ENCODE measurements at regions not wholly inside any gene's neighbourhood (a gene's known extent, or its start where the extent isn't known, plus 50 kb on each side); places are given as distances from the start of the nearest gene placed in this dataset.

- ChIA-PET POLR2A (interaction anchor here (0.6 to 1.3 kb wide), 2 partner anchors 9 to 13 kb away, joined by 3 read pairs; no protein-coding TSS in a partner anchor), CTCF (ENCODE audit: unreplicated experiment) (no interaction called here)
- no peaks in the 10 kb centered on the region for H3K9me3 ChIP-seq (ENCODE audit: low read length)
- no peaks in the 10 kb centered on the region for H3K9me2 ChIP-seq (ENCODE audit: insufficient read depth, low read length)
- no peaks in the 10 kb centered on the region for H4K20me1 ChIP-seq (ENCODE audit: insufficient read depth, low read length)
- no peaks in the 10 kb centered on the region for H3K79me2 ChIP-seq (ENCODE audit: insufficient read depth, low read depth, low read length)
- no peak overlapping the region for H3K27ac ChIP-seq (ENCODE audit: low read depth, low read length, poor library complexity, severe bottlenecking)
- no peaks in the 10 kb centered on the region for H3K4me1 ChIP-seq (ENCODE audit: insufficient read depth, low read length, poor library complexity, severe bottlenecking)
- no peak overlapping the region for H2AFZ ChIP-seq (ENCODE audit: low read length)
- intact Hi-C loops (cut with micrococcal nuclease; ENCODE audit: unreplicated experiment), result no loop called here
- BruUV-seq (replicated peaks), result no TSS peak
- H3K4me3 ChIP-seq (ENCODE audit: low read depth, low read length, poor library complexity, severe bottlenecking), result no peak overlapping the region
- no peak overlapping the region for H3K4me2 ChIP-seq (ENCODE audit: low read length)
- no peak for TF ChIP-seq CTCF (conservative IDR thresholded peaks at IDR 0.05; ENCODE audit: low read length)
- TF ChIP-seq EZH2phosphoT487 (IDR thresholded peaks at IDR 0.05; ENCODE audit: borderline replicate concordance, low read depth, low read length), result no peak
- no peaks in the 10 kb centered on the region for H3K36me3 ChIP-seq (ENCODE audit: insufficient read depth, low read length)
- no peak for DNase-seq (ENCODE audit: low spot score)
Observed at GRCh38 chr5:104764197-104764596, 1201.6 kb upstream of the NUDT12 start.

DNA sequence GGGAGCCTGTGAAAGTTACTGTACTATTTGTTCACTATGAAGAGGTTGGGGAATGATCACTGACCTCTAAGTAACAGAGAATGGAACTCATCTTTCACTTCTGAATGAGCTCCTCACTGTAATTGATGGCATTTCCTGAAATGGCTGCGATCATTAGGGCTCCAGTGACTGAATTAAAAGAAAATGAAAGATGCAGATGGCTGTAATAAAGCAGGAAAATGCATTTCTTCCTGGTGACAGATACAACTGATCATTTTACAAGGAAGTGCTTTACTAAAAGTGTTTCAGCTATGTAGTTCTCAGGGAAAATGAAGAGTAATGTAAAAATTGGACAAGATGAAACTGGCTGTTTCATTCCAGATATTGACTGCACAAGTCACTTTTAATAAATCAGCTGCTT lies 1200.6 kb upstream of the NUDT12 start:
- intact Hi-C loops (cut with micrococcal nuclease; ENCODE audit: unreplicated experiment), result no loop called here
- BruUV-seq (replicated peaks), result no TSS peak

DNA sequence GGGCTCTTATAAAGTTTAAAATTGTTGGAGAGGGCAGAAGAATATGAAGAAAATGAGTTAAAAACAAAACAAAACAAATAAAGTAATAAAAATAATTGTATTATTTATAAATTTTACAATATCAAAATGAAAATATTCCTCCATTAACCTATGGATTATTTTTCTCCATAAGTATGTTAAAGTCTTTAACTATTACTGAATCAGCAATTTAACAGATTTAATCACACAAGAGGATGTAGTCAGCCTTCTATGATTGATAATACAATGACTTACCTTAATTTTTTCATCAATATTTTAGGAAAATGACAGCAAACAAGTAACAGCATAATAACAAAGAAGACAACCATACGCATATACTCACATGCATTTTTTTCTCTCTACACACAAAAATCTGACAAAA lies 1195.3 kb upstream of the NUDT12 start:
- no peak overlapping the region for H3K4me2 ChIP-seq (ENCODE audit: low read length)
- DNase-seq (ENCODE audit: low spot score), result no peak
- ChIA-PET POLR2A (no interaction called here), CTCF (ENCODE audit: unreplicated experiment) (no interaction called here)
- TF ChIP-seq CTCF (conservative IDR thresholded peaks at IDR 0.05; ENCODE audit: low read length) (no peak), EZH2phosphoT487 (IDR thresholded peaks at IDR 0.05; ENCODE audit: borderline replicate concordance, low read depth, low read length) (no peak)
- no peaks in the 10 kb centered on the region for H4K20me1 ChIP-seq (ENCODE audit: insufficient read depth, low read length)
- H3K4me1 ChIP-seq (ENCODE audit: insufficient read depth, low read length, poor library complexity, severe bottlenecking), result no peaks in the 10 kb centered on the region
- H3K9me3 ChIP-seq (ENCODE audit: low read length), result no peaks in the 10 kb centered on the region
- no peak overlapping the region for H3K27ac ChIP-seq (ENCODE audit: low read depth, low read length, poor library complexity, severe bottlenecking)
- intact Hi-C loops (cut with micrococcal nuclease; ENCODE audit: unreplicated experiment), result no loop called here
- H3K9me2 ChIP-seq (ENCODE audit: insufficient read depth, low read length), result no peaks in the 10 kb centered on the region
- H3K36me3 ChIP-seq (ENCODE audit: insufficient read depth, low read length), result no peaks in the 10 kb centered on the region
- H3K4me3 ChIP-seq (ENCODE audit: low read depth, low read length, poor library complexity, severe bottlenecking), result no peak overlapping the region
- no peak overlapping the region for H2AFZ ChIP-seq (ENCODE audit: low read length)
- BruUV-seq (replicated peaks), result no TSS peak
- no peaks in the 10 kb centered on the region for H3K79me2 ChIP-seq (ENCODE audit: insufficient read depth, low read depth, low read length)

More for the DNA sequence above, 1200.6 kb upstream of the NUDT12 start:
- H3K27ac ChIP-seq (ENCODE audit: low read depth, low read length, poor library complexity, severe bottlenecking), result no peak overlapping the region
- no peak overlapping the region for H2AFZ ChIP-seq (ENCODE audit: low read length)
- POLR2A ChIA-PET, result interaction anchor here (0.5 kb wide), 1 partner anchor 1548 kb away, joined by 3 read pairs; no protein-coding TSS in a partner anchor
- TF ChIP-seq EZH2phosphoT487 (IDR thresholded peaks at IDR 0.05; ENCODE audit: borderline replicate concordance, low read depth, low read length), result no peak
- TF ChIP-seq CTCF (conservative IDR thresholded peaks at IDR 0.05; ENCODE audit: low read length), result no peak
- no peaks in the 10 kb centered on the region for H3K79me2 ChIP-seq (ENCODE audit: insufficient read depth, low read depth, low read length)
- no peak for DNase-seq (ENCODE audit: low spot score)
- H3K9me2 ChIP-seq (ENCODE audit: insufficient read depth, low read length), result no peaks in the 10 kb centered on the region
- CTCF ChIA-PET (ENCODE audit: unreplicated experiment), result no interaction called here
- no peak overlapping the region for H3K4me2 ChIP-seq (ENCODE audit: low read length)
- H3K4me1 ChIP-seq (ENCODE audit: insufficient read depth, low read length, poor library complexity, severe bottlenecking), result no peaks in the 10 kb centered on the region
- no peaks in the 10 kb centered on the region for H3K9me3 ChIP-seq (ENCODE audit: low read length)
- no peaks in the 10 kb centered on the region for H4K20me1 ChIP-seq (ENCODE audit: insufficient read depth, low read length)
- no peak overlapping the region for H3K4me3 ChIP-seq (ENCODE audit: low read depth, low read length, poor library complexity, severe bottlenecking)
- no peaks in the 10 kb centered on the region for H3K36me3 ChIP-seq (ENCODE audit: insufficient read depth, low read length)
